MG63 (cell line): ENCODE measurements at regions not wholly inside any gene's neighbourhood (a gene's known extent, or its start where the extent isn't known, plus 50 kb on each side); places are given as distances from the start of the nearest gene placed in this dataset.
"Not testable (repeated sequence)": the region's sequence is repeated elsewhere in the genome, so short reads cannot be mapped to it uniquely, and the experiment has no call there.

Experiments
- DNase-seq: peaks from one replicate; pipeline ENCODE4 v3.0.0-alpha.2; 2020
- H3K27me3 ChIP-seq: fragments of 250-450 bp; sonication (Bioruptor Pico); 2 replicates; pipeline ENCODE4 v1.5.1; 2020; ENCODE audit warnings: mild to moderate bottlenecking, moderate library complexity
- H3K36me3 ChIP-seq: fragments of 250-450 bp; sonication (Bioruptor Pico); 2 replicates; pipeline ENCODE4 v1.5.1; 2020; ENCODE audit warnings: mild to moderate bottlenecking, moderate library complexity
- H3K4me3 ChIP-seq: fragments of 250-450 bp; sonication (Bioruptor Pico); 2 replicates; pipeline ENCODE4 v1.5.1; 2020; ENCODE audit warnings: mild to moderate bottlenecking, moderate library complexity
- H3K9me3 ChIP-seq: fragments of 250-450 bp; sonication (Bioruptor Pico); 2 replicates; pipeline ENCODE4 v1.5.1; 2020; ENCODE audit warnings: mild to moderate bottlenecking, moderate library complexity

DNA sequence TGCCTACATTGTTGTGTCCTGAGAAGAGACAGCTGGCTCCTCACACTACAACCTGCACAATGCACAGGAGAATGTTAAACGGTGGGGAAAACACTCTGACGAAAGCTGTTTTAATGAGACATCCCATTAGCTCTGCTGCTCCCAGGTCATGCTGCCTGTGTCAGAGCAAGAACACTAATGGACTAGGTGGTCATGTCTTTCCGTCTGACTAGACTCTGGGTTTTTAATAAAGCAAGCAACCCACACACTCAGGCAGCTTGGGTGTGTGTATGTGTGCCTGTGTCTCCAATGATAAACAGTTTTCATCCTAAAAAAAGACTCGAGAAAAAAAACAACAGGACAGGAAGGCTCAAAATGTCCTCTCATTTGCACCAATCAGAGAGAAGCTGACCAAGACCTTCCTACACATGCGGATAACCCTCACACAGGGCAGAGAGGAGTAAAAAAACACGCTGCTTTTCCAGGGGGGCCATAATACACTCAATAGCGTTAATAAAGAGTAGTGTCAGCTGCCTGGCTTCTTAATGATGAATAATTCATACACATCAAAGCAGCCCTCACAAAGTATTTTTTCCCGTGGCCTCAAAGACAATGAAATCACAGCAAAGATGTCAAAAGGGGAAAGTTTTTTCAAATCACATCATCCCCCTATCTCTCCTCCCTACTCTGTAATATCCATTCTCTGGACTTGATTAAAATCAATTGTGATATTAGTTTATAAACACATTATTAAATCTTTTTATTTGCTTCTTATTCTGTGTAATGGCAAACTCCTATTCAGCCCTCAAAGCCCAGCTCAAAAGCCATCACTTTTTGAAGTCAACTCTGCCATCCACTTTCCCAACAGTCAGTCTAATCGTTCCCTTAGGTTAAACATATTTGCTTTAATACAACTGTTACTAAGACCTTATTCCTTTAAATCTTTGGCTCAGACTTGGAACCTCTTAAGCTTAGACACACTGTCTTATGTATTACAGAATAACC, 244.2 kb upstream of the CDH11 start:
- H3K36me3 ChIP-seq = no peaks in the 10 kb centered on the region
- DNase-seq = no peak
- H3K4me3 ChIP-seq = no peak overlapping the region
- H3K9me3 ChIP-seq = no peaks in the 10 kb centered on the region
- H3K27me3 ChIP-seq = no peaks in the 10 kb centered on the region

DNA sequence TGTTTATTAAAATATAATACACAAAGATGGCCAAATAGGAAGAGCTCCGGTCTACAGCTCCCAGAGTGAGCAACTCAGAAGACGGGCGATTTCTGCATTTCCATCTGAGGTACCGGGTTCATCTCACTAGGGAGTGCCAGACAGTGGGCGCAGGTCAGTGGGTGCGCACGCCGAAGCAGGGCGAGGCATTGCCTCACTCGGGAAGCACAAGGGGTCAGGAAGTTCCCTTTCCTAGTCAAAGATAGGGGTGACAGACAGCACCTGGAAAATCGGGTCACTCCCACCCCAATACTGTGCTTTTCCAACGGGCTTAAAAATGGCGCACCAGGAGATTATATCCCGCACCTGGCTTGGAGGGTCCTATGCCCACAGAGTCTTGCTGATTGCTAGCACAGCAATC, 234.9 kb upstream of the CDH11 start:
- not testable (repeated sequence) for DNase-seq

DNA sequence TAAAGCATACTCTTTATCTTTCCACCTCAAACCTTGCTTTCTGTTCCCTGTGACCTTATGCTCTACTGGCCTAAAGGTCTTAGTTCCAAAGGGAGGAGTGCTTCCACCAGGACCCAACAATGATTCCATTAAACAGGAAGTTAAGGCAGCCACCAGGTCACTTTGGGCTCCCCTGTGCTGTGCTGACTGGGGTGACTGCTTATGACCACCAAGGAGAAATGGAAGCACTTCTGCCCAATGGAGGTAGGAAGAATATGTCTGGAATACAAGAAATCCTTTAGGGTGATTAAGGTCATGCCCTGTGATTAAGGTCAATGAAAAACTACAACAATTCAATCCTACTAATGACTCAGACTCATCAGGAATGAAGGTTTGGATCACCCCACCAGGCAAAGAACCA, 233.8 kb upstream of the CDH11 start:
- H3K4me3 ChIP-seq = no peak overlapping the region
- DNase-seq = no peak
- no peaks in the 10 kb centered on the region for H3K36me3 ChIP-seq
- no peaks in the 10 kb centered on the region for H3K9me3 ChIP-seq
- H3K27me3 ChIP-seq = no peaks in the 10 kb centered on the region

More for the DNA sequence above, 234.9 kb upstream of the CDH11 start:
- not testable (repeated sequence) for H3K27me3 ChIP-seq, H3K9me3 ChIP-seq, H3K4me3 ChIP-seq, H3K36me3 ChIP-seq

DNA sequence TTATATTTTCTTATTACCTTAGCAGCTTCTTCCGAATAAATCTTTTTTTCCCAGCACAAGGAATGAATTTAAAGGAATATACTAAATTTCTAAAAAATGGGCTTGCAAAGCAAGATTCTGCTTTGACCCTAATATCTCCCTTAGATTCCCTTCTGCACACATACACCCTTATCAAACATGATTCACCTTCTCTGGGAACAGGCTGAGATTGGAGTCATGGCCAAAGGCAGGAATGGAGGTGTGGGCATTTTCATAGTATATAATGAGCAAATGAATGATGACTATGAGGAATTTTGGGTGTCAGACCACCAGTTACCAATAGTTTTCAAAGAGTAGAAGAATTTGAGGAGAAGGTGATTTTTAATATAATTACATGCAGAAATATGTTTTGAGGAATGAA, 231.3 kb upstream of the CDH11 start:
- no peaks in the 10 kb centered on the region for H3K9me3 ChIP-seq
- H3K27me3 ChIP-seq = no peaks in the 10 kb centered on the region
- DNase-seq = no peak

DNA sequence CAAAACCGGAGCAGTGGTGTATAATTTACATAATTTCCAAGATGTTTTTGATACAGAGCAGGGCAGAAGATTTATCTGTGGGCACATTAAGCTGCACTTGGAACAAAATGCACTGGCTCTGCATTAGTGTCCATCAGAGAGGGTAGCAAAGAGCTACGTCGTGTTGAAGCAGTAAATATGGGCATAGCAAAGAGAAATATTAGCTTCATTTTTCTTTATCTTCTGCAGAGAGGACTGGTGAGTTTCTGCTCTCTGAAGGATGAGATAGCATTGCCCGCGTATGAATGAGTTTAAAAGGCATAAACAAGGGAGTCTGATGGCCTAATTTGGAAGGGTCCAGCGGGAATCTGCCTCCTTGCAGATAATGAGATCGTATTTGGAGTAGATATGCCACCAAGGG, 227.8 kb upstream of the CDH11 start:
- Histone ChIP-seq H3K4me3 (no peak overlapping the region), H3K27me3 (no peaks in the 10 kb centered on the region), H3K9me3 (no peaks in the 10 kb centered on the region), H3K36me3 (no peaks in the 10 kb centered on the region)
- DNase-seq = no peak

More for the DNA sequence above, 231.3 kb upstream of the CDH11 start:
- Histone ChIP-seq H3K4me3 (no peak overlapping the region), H3K36me3 (no peaks in the 10 kb centered on the region)

DNA sequence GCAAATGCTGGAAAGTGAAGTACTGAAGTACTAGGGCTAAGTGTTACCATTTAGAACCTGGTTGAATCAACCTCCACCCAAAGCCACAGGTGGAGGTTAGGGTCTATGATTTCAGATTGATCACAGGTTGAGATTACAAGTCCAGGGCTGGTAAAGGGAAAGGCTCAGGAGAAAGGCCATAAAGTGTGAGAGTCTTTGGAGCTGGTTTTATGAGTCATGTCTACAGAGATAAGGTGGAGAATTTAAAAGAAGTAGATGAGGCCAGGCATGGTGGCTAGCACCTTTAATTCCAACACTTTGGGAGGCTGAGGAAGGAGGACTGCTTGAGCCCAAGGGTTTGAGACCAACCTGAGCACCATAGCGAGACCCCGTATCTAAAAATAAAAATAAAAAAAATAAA, 221.7 kb upstream of the CDH11 start:
- DNase-seq = no peak
- H3K36me3 ChIP-seq = no peaks in the 10 kb centered on the region

DNA sequence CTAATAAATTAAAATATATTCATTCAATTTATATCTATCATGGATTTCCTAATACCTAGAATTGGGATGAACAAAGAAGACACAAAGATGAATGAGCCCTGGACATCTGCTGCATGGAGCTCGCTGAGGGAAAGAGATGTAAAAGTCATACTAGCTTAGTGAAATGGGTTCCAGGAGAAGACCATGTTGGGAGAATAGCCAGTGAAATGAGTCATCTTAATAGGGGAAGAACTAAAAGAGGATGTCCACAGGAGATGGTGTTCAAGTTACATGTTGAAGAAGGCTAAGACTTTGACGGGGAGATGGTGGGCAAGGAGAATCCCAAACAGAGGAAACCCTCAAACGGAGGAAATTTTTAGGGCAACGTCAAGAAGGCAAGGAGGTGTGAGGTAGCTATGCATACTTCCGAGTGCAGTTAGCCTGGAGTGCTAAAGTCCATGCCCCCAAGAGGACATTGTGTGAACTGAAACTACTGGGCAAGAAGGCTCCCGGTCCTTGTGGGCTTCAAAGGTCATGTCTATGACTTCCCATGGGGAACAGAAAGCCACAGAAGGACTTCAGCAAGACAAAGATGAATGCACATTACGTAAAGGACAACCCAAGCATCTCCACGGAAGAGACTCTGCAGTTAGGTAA, 220.5 kb upstream of the CDH11 start:
- no peaks in the 10 kb centered on the region for H3K9me3 ChIP-seq
- H3K36me3 ChIP-seq = no peaks in the 10 kb centered on the region
- H3K4me3 ChIP-seq = no peak overlapping the region
- no peaks in the 10 kb centered on the region for H3K27me3 ChIP-seq
- no peak for DNase-seq

More for the DNA sequence above, 221.7 kb upstream of the CDH11 start:
- no peaks in the 10 kb centered on the region for H3K9me3 ChIP-seq
- H3K4me3 ChIP-seq = no peak overlapping the region
- H3K27me3 ChIP-seq = no peaks in the 10 kb centered on the region

DNA sequence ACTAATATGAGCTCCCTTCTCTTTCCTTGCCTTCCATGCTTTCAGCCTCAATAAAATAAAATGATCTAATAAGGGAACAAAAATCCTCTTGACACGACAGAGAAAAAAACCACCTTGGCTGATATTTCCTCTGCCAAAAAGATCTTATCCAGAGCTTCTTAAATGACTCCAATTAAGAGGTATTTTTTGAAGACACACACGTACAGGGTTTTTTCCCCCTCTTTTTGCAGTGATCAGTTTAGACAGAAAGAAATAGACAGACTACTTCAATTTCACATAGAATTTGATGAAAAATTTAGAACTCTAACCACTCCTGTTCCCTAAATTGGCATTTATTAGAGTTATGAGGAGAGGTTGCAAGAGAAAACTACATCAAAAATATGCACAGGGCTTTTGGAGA, 217.2 kb upstream of the CDH11 start:
- no peak overlapping the region for H3K4me3 ChIP-seq
- no peaks in the 10 kb centered on the region for H3K27me3 ChIP-seq
- no peak for DNase-seq
- no peaks in the 10 kb centered on the region for H3K36me3 ChIP-seq
- no peaks in the 10 kb centered on the region for H3K9me3 ChIP-seq

DNA sequence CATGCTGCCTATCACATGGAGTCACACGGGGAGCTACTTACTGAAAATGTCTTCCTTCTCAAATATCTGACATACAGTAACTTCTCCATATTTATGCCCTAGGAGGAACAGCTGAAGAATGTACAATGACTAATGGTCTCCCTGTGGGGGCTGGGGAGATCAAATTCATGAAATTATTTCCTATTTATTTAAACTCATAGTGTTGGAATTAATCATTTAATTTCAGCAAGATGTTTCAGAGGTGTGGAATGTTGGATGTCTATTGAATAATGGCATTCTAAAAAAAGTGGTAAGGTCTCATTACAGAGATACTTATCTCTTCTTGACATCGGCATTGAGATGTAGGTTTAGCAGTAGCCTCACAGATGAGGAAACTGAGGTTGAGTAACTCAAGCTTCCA, 214.3 kb upstream of the CDH11 start:
- Histone ChIP-seq H3K4me3 (no peak overlapping the region), H3K9me3 (no peaks in the 10 kb centered on the region)

DNA sequence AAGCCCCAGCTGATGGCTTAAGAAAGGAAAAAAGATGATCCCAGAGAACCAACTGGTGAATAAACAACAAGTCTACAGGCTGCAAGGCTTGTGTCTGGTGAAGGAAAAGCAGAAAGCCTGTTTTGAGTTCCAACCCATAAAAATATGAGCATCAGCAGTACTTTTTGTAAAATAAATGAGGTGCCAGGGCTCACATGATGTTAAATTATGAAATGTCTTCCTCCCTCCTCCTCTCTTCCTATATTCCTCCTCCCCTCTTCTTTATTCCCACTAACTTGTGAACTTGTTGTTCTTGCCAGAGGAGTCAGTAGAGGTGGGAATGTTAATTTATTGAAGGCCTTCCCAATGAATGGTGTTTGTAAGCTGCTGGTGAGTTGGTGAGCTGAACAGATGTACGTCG, 212.2 kb upstream of the CDH11 start:
- Histone ChIP-seq H3K36me3 (no peaks in the 10 kb centered on the region), H3K4me3 (no peak overlapping the region), H3K9me3 (no peaks in the 10 kb centered on the region), H3K27me3 (no peaks in the 10 kb centered on the region)
- no peak for DNase-seq

More for the DNA sequence above, 214.3 kb upstream of the CDH11 start:
- no peaks in the 10 kb centered on the region for H3K27me3 ChIP-seq
- no peaks in the 10 kb centered on the region for H3K36me3 ChIP-seq
- no peak for DNase-seq

DNA sequence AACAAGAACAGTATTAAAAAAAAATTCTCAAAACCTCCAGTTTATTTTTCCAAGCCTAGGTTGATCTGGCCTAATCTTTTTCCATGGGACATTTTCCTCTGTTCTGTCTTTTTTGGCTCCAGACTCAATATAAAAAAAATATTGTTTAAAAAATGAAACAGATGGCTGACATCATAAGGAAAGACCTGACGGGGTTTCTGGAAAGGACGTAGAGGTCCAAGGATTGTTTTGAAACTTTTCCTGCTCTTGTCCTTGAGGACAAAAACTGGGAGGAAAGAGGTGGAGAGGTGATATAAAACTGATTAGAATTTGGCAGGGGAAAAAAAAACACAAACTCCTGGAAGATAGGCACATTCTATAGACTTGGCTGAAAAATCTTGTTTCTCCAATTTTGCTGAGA, 211.4 kb upstream of the CDH11 start:
- Histone ChIP-seq H3K9me3 (no peaks in the 10 kb centered on the region), H3K4me3 (no peak overlapping the region), H3K36me3 (no peaks in the 10 kb centered on the region), H3K27me3 (no peaks in the 10 kb centered on the region)
- DNase-seq = no peak

DNA sequence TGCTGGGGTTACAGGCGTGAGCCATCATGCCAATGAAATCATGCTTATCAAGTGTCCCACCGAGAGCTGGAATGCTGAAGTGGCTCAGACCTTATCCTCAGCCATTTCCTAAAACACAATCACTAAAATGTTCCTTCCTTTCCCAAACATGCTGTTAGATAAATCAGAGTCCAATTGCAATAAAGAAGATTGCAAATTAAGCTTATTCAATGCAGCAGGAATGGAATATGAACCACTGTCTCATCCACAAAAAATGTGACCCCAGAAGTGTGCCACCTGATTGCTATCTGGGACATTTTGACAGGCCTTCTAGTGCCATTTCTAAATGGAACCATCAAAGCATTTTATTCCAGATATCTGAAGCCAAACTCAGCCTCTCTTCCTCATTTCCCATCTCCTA, 205.5 kb upstream of the CDH11 start:
- Histone ChIP-seq H3K9me3 (no peaks in the 10 kb centered on the region), H3K4me3 (no peak overlapping the region)
- no peak for DNase-seq

DNA sequence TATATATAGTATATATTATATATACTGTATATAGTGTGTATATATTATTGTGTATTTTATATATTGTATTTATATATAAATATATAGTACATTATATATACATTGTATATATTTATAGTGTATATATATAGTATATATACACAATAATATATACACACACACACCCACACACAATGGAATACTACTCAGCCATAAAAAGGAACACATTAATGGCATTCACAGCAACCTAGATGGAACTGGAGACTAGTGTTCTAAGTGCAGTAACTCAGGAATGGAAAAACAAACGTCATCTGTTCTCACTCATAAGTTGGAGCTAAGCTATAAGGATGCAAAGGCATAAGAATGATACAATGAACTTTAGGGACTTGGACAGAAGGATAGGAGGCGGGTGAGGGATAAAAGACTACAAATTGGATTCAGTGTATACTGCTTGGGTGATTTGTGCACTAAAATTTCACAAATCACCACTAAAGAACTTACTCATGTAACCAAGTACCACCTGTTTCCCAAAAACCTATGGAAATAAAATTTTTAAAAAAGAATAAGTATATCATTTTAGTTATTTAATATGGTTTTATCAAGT, 201.9 kb upstream of the CDH11 start:
- H3K4me3 ChIP-seq = no peak overlapping the region
- H3K36me3 ChIP-seq = no peaks in the 10 kb centered on the region
- H3K9me3 ChIP-seq = no peaks in the 10 kb centered on the region
- H3K27me3 ChIP-seq = no peaks in the 10 kb centered on the region
- DNase-seq = no peak

More for the DNA sequence above, 205.5 kb upstream of the CDH11 start:
- H3K27me3 ChIP-seq = no peaks in the 10 kb centered on the region
- no peaks in the 10 kb centered on the region for H3K36me3 ChIP-seq

DNA sequence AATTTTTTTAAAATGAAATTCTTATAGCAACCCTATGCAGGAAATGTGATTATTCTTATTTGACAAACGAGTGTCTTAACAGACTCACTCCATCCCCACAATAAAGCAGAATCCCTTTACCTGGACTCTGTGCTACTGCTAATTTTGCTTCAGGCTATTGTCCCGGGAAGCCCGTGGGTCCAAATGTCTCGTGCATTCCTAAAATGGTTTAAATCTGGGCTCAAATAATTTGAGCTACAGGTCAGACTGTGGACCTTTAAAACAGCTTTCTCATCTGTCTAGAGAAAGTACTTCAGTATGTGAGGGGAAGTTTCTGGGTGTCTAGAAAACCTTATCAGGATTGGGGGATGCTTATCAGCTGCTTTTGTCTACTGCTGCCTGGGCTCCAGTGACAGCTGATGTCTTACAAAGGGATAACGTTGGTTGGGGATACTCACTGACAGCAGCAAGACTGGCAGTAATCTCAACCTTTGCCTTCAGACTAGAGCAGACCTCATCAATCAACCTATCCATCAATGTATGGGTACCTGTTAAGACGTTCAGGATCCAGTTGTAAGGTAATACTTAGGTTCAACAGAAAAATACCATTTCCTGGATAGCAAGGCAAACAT, 197.9 kb upstream of the CDH11 start:
- H3K4me3 ChIP-seq = no peak overlapping the region
- peaks cover 2% of the 10 kb centered on the region; the same call in 1 of the 2 replicates for H3K9me3 ChIP-seq
- DNase-seq = no peak

DNA sequence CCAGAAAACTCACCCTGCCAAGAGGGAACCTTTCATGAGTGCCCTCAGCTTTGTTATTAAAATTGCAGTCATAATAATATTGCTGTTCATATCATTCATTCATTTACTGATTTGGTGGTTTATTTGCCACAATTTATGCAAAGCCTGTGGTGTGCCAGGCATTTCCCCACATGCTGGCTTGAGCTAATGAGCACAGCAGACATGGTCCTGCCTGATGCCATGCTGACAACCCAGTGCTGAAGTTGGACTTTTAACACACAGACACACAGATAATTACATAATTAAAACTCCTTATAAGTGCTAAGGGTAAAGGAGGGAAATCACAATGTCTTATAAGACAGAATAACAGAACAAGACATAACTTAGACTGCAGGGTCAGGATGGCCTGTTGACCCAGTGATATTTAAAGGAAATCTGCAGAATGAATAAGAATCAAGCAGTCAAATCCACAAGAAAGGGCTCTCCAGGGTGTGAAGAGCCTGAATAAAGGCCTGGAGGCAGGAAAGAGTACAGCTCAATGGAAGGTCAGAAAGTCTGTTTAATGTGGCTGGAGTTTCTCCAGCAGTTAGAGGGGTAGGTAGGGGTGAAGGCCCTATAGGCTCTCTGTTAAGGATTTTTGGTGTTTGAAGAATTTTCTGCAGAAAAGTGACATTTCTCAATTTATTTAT, 196.9 kb upstream of the CDH11 start:
- Histone ChIP-seq H3K4me3 (no peak overlapping the region), H3K9me3 (peaks cover 2% of the 10 kb centered on the region; the same call in 1 of the 2 replicates), H3K27me3 (no peaks in the 10 kb centered on the region), H3K36me3 (no peaks in the 10 kb centered on the region)
- no peak for DNase-seq

More for the DNA sequence above, 197.9 kb upstream of the CDH11 start:
- Histone ChIP-seq H3K27me3 (no peaks in the 10 kb centered on the region), H3K36me3 (no peaks in the 10 kb centered on the region)

DNA sequence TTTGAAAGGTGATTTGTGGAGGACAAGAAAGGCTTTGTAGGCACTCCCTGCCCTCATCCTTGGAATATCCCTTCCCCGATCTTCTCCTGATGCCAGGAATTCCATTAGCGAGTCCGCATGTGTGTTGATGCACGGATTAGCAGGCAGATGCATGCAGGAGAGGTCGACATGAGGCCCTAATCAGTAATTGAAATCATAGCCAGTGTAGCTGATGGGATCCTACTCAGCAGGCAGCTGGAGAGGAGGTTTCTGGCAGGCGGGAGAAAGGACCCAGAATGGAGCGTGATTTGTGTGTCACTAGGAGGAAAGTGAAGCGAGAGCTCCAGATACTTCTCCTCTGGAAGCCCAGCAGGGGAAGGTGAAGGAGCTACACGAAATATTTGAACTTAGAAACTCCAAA, 196.3 kb upstream of the CDH11 start:
- Histone ChIP-seq H3K4me3 (no peak overlapping the region), H3K27me3 (no peaks in the 10 kb centered on the region), H3K36me3 (no peaks in the 10 kb centered on the region), H3K9me3 (peaks cover 2% of the 10 kb centered on the region; the same call in 1 of the 2 replicates)
- no peak for DNase-seq
